ENCODE measurements at regions not wholly inside any gene's neighbourhood (a gene's known extent, or its start where the extent isn't known, plus 50 kb on each side); places are given as distances from the start of the nearest gene placed in this dataset.
"Not testable (repeated sequence)": the region's sequence is repeated elsewhere in the genome, so short reads cannot be mapped to it uniquely, and the experiment has no call there.

- DNase-seq: no peak
Measured at GRCh38 chr22:22759371-22759770, 115.0 kb downstream of the GGTLC2 start.

DNA sequence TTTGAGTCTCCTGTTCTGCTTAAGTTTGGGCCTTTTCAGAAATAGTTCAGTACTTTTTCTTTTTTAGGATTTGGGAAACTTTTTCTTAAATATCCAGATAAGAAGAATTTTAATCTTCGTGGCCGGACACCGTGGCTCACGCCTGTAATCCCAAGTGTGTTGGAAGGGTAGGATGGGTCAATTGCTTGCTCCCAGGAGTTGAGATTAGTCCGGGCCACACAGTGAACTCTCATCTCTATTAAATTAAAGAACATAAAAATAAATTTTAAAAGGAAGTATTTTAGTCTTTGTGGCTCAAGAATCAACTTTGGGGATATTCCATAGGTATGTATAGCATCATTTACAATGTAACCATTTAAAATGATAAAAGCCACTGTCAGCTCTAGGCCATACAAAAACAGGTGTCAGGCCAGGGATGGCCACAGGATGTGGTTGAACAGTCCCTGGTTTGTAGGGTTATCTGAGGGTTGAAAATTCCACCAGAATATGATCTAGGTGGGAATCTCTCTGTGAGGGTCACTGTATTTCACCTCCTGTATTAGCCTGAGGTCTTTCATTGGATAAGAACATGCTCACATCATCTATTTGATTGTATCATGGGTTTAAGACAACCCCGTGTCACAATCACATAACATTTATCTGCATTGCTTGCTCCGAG lies 115.6 kb downstream of the GGTLC2 start:
- DNase-seq: no peak

GRCh38 chr22:22761606-22761962 lies 117.2 kb downstream of the GGTLC2 start:
- no peak for DNase-seq

- no peak for DNase-seq
Measured at GRCh38 chr22:22761963-22762772, 117.8 kb downstream of the GGTLC2 start.

- DNase-seq: no peak
Measured at GRCh38 chr22:22763512-22763911, 119.1 kb downstream of the GGTLC2 start.

- no peak for DNase-seq
Measured at GRCh38 chr22:22764085-22764484, 119.7 kb downstream of the GGTLC2 start.

- no peak for DNase-seq
Measured at GRCh38 chr22:22767876-22768602, 119.6 kb upstream of the IGLL5 start.

DNA sequence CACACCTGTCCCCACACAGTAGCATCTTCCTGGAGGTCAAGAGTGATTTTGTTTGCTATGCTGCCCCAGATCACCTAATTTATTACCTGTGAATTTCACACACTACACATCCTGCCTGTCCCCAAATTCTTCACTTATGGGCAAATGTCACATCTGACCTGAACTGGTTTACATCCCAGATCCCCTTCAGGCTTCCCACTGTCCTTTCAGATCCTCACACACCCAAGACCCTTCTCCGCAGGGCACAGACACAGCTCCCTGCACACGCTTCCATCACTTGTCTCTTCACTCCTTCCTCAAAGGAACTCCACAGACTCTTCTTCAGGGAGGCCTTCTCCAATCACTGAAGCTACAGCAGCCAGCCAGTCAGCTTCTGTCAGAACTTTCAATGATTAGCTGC lies 118.7 kb upstream of the IGLL5 start:
- DNase-seq: no peak

DNA sequence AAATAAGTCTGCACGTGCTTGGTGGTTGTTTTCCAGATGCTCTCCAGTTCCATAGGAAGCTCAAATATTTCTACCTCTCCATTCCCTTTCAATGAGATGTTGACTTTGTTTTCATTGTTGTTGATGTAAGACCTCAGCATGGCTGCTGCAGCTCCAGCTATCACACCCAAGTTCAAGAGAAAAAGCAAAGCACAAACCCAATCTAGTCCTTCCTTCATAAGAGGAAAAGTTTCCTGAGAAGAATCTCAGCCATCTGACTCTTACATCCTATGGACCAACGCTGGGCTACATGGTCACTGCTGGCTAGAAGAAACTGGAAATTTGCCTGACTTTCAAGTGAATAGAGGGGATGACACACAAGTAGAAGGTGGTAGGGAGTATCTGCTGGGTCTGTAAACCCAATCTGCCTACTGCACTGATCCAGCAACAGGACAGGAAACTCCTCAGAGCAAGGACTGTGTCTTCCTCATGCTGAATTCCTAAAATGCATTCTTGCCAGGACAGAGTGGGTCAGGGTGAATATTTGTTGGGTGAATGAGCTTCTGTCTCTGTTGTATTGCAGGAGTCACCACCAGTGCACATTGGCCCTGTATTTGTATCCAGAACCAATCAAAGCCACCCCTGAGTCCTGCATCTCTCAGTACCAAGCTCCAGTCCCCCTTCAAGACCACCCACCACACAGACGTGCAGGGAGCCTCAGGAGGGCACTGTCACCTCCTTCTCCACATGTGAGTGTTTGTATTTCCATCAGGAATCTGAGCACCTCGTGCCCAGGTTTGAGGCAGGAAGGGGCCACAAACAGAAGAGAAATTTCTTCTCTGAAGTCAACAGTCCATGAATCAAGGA lies 118.0 kb upstream of the IGLL5 start:
- DNase-seq: no peak

DNA sequence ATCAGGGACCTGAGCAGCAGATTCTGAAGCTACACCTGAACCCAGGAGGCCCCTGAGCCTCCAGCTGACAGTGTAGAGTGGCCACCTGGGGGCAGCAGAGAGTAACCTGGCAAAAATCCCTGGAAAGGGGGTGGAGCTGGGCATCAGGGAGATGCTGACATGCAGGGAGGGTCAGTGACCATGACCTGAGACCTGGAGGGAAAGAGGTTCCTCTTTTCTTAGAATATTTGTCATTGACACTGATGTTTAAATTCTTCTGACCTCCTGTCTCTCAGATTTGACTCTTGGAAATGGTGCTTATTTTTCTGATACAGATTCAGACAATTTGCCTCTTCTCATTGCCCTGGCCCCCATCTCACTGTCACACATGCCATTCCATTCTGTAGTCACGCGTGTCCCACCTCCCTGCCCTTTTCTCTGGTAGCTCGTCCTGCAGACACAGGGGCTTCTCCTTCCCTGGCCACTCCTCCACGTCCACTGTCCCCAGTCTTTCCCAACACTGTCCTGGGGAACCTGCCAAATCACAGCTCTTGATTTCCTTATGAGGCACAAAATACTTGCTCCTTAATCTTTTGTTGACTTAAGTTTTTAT lies 117.2 kb upstream of the IGLL5 start:
- no peak for DNase-seq

GRCh38 chr22:22770881-22771280 lies 116.7 kb upstream of the IGLL5 start:
- no peak for DNase-seq

- no peak for DNase-seq
Measured at GRCh38 chr22:22771696-22772377, 115.8 kb upstream of the IGLL5 start.

- no peak for DNase-seq
Measured at GRCh38 chr22:22772396-22772795, 115.2 kb upstream of the IGLL5 start.

DNA sequence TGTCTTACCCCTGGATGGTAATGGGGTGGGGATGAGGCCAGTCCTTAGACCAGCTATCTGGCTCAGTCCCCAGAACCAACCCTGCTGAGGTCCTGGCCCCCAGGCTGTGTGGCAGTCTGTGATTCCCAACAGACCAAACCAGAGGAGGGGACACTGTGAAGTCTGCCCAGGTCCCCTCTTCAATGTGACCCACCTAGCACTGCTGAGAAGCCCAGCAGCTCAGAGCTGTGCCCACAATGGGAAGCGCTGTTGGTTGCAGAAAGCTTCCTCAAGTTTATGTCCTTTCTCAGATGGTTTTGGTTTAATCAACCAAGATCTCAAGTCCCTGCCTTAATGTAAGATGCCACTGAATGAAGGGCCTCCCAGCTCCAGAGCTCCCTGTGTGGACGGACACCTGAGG lies 114.7 kb upstream of the IGLL5 start:
- DNase-seq: no peak

GRCh38 chr22:22773427-22773826 lies 114.2 kb upstream of the IGLL5 start:
- no peak for DNase-seq

DNA sequence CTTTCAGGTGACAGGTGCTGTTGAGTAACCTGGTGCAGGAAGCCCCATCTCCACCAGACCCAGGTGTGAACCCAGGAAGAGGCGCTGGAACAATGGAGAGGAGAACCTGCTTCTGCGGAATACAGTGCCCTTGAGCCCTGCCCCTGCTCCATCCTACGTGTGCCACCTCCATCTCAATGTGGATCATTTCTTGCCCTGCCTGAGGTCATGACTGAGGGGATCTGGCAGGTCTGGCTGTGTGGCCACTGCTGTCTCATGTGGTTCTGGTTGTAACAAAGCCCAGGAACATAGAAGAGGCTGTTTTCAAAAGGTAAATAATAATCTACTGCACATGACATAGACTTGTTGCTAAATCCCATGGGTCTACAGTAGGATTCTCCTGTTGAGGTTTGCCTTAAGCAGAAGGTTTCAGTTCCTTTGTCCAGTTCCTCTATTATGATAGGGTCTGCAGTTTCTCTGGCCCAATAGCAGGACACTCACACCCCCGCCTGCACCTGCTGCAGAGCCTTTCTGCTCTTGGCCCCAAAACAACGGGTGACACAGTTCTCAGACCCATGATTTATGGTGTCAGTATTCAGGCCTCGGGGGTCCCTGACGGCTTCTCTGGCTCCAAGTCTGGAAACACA lies 113.5 kb upstream of the IGLL5 start:
- DNase-seq: no peak

- DNase-seq: not testable (repeated sequence)
Measured at GRCh38 chr22:22774762-22775161, 112.9 kb upstream of the IGLL5 start.

DNA sequence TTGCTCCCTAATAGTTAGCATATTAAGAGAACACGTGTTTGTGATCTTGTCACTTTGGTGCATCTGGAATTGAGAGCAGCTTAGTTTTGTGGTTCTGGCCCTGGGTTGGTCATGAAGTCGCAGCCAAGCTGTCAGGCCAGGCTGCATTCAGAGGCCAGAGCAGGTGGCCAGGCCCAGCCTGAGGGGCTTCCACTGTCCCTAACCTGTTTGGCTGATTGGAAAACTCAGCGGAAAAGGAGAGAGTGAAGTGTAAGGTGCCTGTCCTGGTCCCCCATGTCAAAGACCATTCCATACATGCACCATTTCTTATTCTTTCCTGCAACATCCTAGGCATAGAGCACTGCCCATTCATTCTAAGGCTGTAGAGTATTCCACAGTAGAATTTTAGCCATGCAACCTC lies 111.5 kb upstream of the IGLL5 start:
- DNase-seq: no peak

- DNase-seq: no peak
Measured at GRCh38 chr22:22779213-22779612, 108.4 kb upstream of the IGLL5 start.

GRCh38 chr22:22783575-22783974 lies 104.0 kb upstream of the IGLL5 start:
- no peak for DNase-seq

GRCh38 chr22:22784249-22785039 lies 103.2 kb upstream of the IGLL5 start:
- no peak for DNase-seq

Measured in DMS 273 treated with DMSO at 0.1 percent for 48 hours (cell line).